SU-DHL-6 (cell line): ENCODE measurements at regions not wholly inside any gene's neighbourhood (a gene's known extent, or its start where the extent isn't known, plus 50 kb on each side); places are given as distances from the start of the nearest gene placed in this dataset.

Experiments
- CTCF ChIP-seq: fragments of 200-600 bp; sonication (generic); IDR thresholded peaks from one replicate; pipeline ENCODE4 v1.5.1; 2017; ENCODE audit warnings: antibody characterized with exemption, mild to moderate bottlenecking, low read length, moderate library complexity; ENCODE audit not compliant: insufficient read depth, poor library complexity, severe bottlenecking
- EZH2phosphoT487 ChIP-seq: fragments of 200-600 bp; sonication (generic), shearing (Covaris generic); conservative IDR thresholded peaks from 2 replicates; pipeline ENCODE4 v1.6.1; 2018; ENCODE audit warnings: mild to moderate bottlenecking, antibody characterized with exemption, low read length, moderate library complexity, mixed read lengths

- no peak for TF ChIP-seq CTCF
- no peak for TF ChIP-seq EZH2phosphoT487
Measured at GRCh38 chr15:81851325-81851724, 194.5 kb downstream of the MEX3B start.
